ENCODE measurements at regions not wholly inside any gene's neighbourhood (a gene's known extent, or its start where the extent isn't known, plus 50 kb on each side); places are given as distances from the start of the nearest gene placed in this dataset.

- TF ChIP-seq CTCF (IDR thresholded peaks at IDR 0.05), result no peak
- TF ChIP-seq EZH2 (IDR thresholded peaks at IDR 0.05; ENCODE audit: borderline replicate concordance, insufficient read depth, low read depth, low read length, poor library complexity, severe bottlenecking), result no peak
These were observed 102.7 kb upstream of the TOP1 start for GRCh38 chr20:40925829-40926510.

Measured in B cell (primary cell).